Activated T-helper 1 cell treated with anti-CD3 and anti-CD28 coated beads, Interleukin-12 subunit alpha, Interleukin-12 subunit beta, Interleukin-2, Interleukin-4 antibody, amounts not matched to agents 30 ng/mL and 10 ng/mL and 1 ng/mL, durations not matched to agents 14 hours and 24 hours and 36 hours (primary cell): ENCODE measurements at regions not wholly inside any gene's neighbourhood (a gene's known extent, or its start where the extent isn't known, plus 50 kb on each side); places are given as distances from the start of the nearest gene placed in this dataset.
A peak's percentile ranks its signal among the peaks of the same experiment; 100 is the strongest.

ENCODE experiments used
- DNase-seq: peaks from one replicate; pipeline ENCODE4 v3.0.0; 2021; ENCODE audit warnings: low spot score
- H3K27ac Mint-ChIP-seq: one replicate; pipeline ENCODE4 v1.8.0; 2021; ENCODE audit warnings: mild to moderate bottlenecking, mixed read lengths
- H3K27me3 Mint-ChIP-seq: one replicate; pipeline ENCODE4 v1.8.0; 2022; ENCODE audit warnings: mild to moderate bottlenecking, moderate library complexity, mixed read lengths; ENCODE audit not compliant: insufficient read depth
- H3K36me3 Mint-ChIP-seq: one replicate; pipeline ENCODE4 v1.8.0; 2021; ENCODE audit warnings: low read depth, mixed read lengths
- H3K4me1 Mint-ChIP-seq: one replicate; pipeline ENCODE4 v1.8.0; 2021; ENCODE audit warnings: low read depth, mixed read lengths
- H3K4me3 Mint-ChIP-seq: one replicate; pipeline ENCODE4 v1.8.0; 2021; ENCODE audit warnings: mild to moderate bottlenecking, moderate library complexity, mixed read lengths
- H3K9me3 Mint-ChIP-seq: one replicate; pipeline ENCODE4 v1.8.0; 2021; ENCODE audit warnings: mixed read lengths
- intact Hi-C: fragments of 100-400 bp; cut with micrococcal nuclease; formaldehyde crosslinking; loops from one replicate; pipeline ENCODE4 v1.15.1; 2024

DNA sequence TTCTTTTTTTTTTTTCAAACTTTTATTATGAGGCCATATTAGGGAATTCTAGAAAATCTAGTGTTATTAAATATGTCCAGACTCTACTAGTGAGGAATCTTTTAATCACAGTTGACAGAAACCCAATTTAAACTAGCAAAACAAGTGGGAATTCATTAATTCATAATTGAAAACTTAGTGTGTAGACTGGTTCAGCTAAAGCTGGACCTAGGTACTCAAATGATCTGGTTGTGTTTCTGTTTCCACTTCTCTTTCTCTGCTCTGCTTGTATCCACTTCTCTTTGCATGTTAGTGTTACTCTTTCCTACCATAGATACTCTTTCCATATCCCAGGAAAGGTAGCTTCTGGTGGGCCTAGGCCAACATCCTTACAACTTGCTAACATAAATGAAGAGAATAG lies 81.2 kb upstream of the HIVEP3 start:
- Mint-ChIP-seq H3K9me3 (peaks cover 7% of the 10 kb centered on the region), H3K4me1 (no peaks in the 10 kb centered on the region), H3K4me3 (no peak overlapping the region), H3K36me3 (no peaks in the 10 kb centered on the region), H3K27ac (no peak overlapping the region), H3K27me3 (no peaks in the 10 kb centered on the region)
- DNase-seq = no peak
- intact Hi-C loops = no loop called here

DNA sequence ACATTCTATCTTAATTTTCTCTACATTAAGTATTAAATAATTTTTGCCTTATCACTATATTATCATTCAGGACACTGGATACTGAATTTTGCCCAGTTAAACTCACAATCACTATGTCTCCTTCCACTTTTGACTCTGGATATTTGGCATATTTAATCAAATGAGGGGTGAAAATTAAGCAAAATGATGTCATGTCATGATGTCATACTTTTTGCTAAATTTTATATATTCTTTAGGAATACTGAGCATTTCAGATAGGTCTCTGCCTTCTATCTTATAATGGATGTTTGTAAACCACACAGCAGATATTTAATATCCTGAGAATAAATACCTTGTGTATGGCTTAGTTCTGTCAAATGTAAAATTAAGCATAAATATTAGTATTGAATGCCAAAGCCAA lies 79.5 kb upstream of the HIVEP3 start:
- Mint-ChIP-seq H3K36me3 (no peaks in the 10 kb centered on the region), H3K9me3 (peaks cover 15% of the 10 kb centered on the region), H3K4me3 (no peak overlapping the region), H3K27ac (no peak overlapping the region), H3K4me1 (no peaks in the 10 kb centered on the region), H3K27me3 (no peaks in the 10 kb centered on the region)
- intact Hi-C loops = no loop called here
- DNase-seq = no peak

- Mint-ChIP-seq H3K27me3 (no peaks in the 10 kb centered on the region), H3K36me3 (no peaks in the 10 kb centered on the region), H3K9me3 (peaks cover 15% of the 10 kb centered on the region), H3K4me3 (no peak overlapping the region), H3K4me1 (no peaks in the 10 kb centered on the region), H3K27ac (no peak overlapping the region)
- DNase-seq = no peak
- intact Hi-C loops = no loop called here
Observed at GRCh38 chr1:41997153-41997552, 78.4 kb upstream of the HIVEP3 start.

- Mint-ChIP-seq H3K27me3 (no peaks in the 10 kb centered on the region), H3K4me3 (no peak overlapping the region), H3K36me3 (no peaks in the 10 kb centered on the region), H3K4me1 (no peaks in the 10 kb centered on the region), H3K9me3 (peaks cover 15% of the 10 kb centered on the region), H3K27ac (no peak overlapping the region)
- intact Hi-C loops = no loop called here
- DNase-seq = no peak
Observed at GRCh38 chr1:41995441-41996130, 76.9 kb upstream of the HIVEP3 start.

GRCh38 chr1:41994195-41994894 lies 75.6 kb upstream of the HIVEP3 start:
- no peak for DNase-seq
- H3K27me3 Mint-ChIP-seq = no peaks in the 10 kb centered on the region
- intact Hi-C loops = no loop called here
- no peaks in the 10 kb centered on the region for H3K4me1 Mint-ChIP-seq
- peaks cover 15% of the 10 kb centered on the region for H3K9me3 Mint-ChIP-seq
- no peak overlapping the region for H3K27ac Mint-ChIP-seq
- no peaks in the 10 kb centered on the region for H3K36me3 Mint-ChIP-seq
- no peak overlapping the region for H3K4me3 Mint-ChIP-seq

- Mint-ChIP-seq H3K27me3 (no peaks in the 10 kb centered on the region), H3K4me1 (peaks cover 33% of the 10 kb centered on the region), H3K36me3 (no peaks in the 10 kb centered on the region), H3K9me3 (no peaks in the 10 kb centered on the region), H3K4me3 (no peak overlapping the region), H3K27ac (no peak overlapping the region)
- DNase-seq = no peak
- intact Hi-C loops = no loop called here
Observed at GRCh38 chr1:41983451-41983850, 64.7 kb upstream of the HIVEP3 start.

- H3K9me3 Mint-ChIP-seq = no peaks in the 10 kb centered on the region
- no peak for DNase-seq
- no peak overlapping the region for H3K4me3 Mint-ChIP-seq
- peaks cover 33% of the 10 kb centered on the region for H3K4me1 Mint-ChIP-seq
- peak overlapping the region; percentile 2 for H3K27ac Mint-ChIP-seq
- H3K36me3 Mint-ChIP-seq = no peaks in the 10 kb centered on the region
- intact Hi-C loops = no loop called here
- H3K27me3 Mint-ChIP-seq = no peaks in the 10 kb centered on the region
Observed at GRCh38 chr1:41981796-41982195, 63.1 kb upstream of the HIVEP3 start.

DNA sequence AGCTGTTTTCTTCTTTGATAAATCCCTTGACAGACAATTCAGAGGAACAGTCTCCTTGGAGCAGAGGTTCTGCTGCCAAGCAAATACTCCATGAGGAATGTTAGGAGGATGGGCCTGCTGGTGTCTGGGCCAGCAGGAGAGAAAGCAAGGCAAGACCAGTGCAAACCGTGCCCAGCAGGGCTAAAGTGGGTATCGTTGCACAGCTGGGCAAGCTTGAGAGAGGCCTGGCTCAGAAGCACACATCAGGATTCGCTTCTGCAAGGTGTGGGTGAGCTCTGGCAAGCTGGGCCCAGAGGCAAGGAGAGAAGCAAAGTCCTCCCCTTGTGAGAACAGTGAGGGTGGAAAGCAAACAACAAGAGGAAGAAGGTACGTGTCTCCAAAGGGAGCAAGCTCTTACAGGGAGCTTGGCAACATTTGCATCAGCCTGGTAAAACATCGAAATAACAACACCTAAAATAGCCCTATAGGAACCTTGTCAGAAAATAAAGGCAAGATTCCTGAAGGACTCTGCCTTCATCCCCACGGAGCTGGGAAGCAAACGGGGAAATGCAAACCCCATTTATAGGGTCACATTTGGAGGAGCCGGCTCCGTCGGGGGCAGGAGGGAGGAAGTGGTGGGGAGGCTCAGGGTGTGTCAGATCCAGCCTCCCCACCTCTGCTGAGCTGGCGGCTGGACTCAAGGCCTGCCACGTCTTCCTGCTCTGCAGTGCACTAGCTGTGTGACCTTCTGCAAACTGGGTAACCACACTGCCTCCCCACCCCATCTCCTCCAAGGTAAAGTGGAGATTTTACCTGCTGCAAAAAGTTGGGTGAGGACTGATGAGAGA lies 62.3 kb upstream of the HIVEP3 start:
- Mint-ChIP-seq H3K27ac (peak overlapping the region; percentile 2), H3K4me3 (no peak overlapping the region), H3K4me1 (peaks cover 33% of the 10 kb centered on the region), H3K9me3 (no peaks in the 10 kb centered on the region), H3K27me3 (no peaks in the 10 kb centered on the region), H3K36me3 (no peaks in the 10 kb centered on the region)
- intact Hi-C loops = no loop called here
- no peak for DNase-seq

DNA sequence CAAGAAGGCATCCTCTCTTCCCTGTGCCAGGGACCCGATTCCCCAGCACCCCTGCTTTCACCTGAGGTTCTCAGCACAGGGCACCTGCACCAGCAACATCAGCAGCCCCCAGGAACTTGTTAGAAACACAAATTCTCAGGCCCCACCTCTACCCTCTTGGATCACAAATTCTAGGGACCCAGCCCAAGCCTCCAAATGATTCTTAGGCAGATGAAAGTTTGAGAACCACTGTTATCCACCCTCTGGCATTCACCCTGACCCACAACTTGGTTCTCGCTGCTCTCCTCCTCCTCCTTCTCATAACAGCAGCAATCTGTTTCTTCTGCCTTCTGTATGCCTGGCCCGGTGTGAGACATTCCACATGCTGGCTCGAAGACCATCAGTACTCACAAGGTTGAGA lies 60.3 kb upstream of the HIVEP3 start:
- Mint-ChIP-seq H3K4me1 (peaks cover 33% of the 10 kb centered on the region), H3K27me3 (no peaks in the 10 kb centered on the region), H3K36me3 (no peaks in the 10 kb centered on the region), H3K9me3 (no peaks in the 10 kb centered on the region), H3K4me3 (no peak overlapping the region), H3K27ac (no peak overlapping the region)
- intact Hi-C loops = no loop called here
- no peak for DNase-seq

DNA sequence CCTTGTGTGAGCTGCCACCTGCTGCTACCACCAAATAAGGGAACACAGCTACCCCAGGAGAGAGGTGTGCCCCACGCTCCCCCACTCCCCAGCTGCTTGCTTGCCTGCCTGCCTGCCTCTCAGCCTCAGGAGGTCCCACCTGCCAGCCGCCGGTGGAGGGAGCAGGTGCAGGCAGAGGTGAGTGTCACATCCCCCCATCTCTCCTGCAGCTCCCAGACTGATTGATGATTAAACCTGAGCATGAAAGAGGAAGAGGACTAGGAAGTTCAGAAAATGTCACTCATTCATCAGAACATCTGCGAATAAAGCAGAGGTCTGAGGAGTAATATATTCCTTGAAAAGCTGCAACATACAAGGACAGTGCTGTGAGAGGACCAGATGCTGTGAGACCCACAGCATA lies 58.6 kb upstream of the HIVEP3 start:
- no peaks in the 10 kb centered on the region for H3K27me3 Mint-ChIP-seq
- H3K36me3 Mint-ChIP-seq = peaks cover 4% of the 10 kb centered on the region
- DNase-seq = no peak
- H3K27ac Mint-ChIP-seq = no peak overlapping the region
- peaks cover 33% of the 10 kb centered on the region for H3K4me1 Mint-ChIP-seq
- intact Hi-C loops = no loop called here
- H3K4me3 Mint-ChIP-seq = no peak overlapping the region
- peaks cover 4% of the 10 kb centered on the region for H3K9me3 Mint-ChIP-seq

- Mint-ChIP-seq H3K4me3 (no peak overlapping the region), H3K4me1 (peaks cover 29% of the 10 kb centered on the region), H3K27me3 (no peaks in the 10 kb centered on the region), H3K36me3 (peaks cover 4% of the 10 kb centered on the region), H3K9me3 (peaks cover 4% of the 10 kb centered on the region), H3K27ac (no peak overlapping the region)
- intact Hi-C loops = no loop called here
- no peak for DNase-seq
Observed at GRCh38 chr1:41976671-41977070, 57.9 kb upstream of the HIVEP3 start.

- Mint-ChIP-seq H3K36me3 (peaks cover 4% of the 10 kb centered on the region), H3K9me3 (peaks cover 4% of the 10 kb centered on the region), H3K27ac (no peak overlapping the region), H3K4me3 (no peak overlapping the region), H3K27me3 (no peaks in the 10 kb centered on the region), H3K4me1 (peaks cover 23% of the 10 kb centered on the region)
- no peak for DNase-seq
- intact Hi-C loops = no loop called here
Observed at GRCh38 chr1:41975850-41976569, 57.3 kb upstream of the HIVEP3 start.

- peaks cover 4% of the 10 kb centered on the region for H3K36me3 Mint-ChIP-seq
- intact Hi-C loops = no loop called here
- no peak overlapping the region for H3K4me3 Mint-ChIP-seq
- no peak for DNase-seq
- no peak overlapping the region for H3K27ac Mint-ChIP-seq
- H3K27me3 Mint-ChIP-seq = no peaks in the 10 kb centered on the region
- peaks cover 14% of the 10 kb centered on the region for H3K4me1 Mint-ChIP-seq
- H3K9me3 Mint-ChIP-seq = peaks cover 4% of the 10 kb centered on the region
Observed at GRCh38 chr1:41975121-41975520, 56.4 kb upstream of the HIVEP3 start.
